KG1 (cell line): ENCODE measurements at regions not wholly inside any gene's neighbourhood (a gene's known extent, or its start where the extent isn't known, plus 50 kb on each side); places are given as distances from the start of the nearest gene placed in this dataset.

ENCODE experiments used
- DNase-seq: peaks from one replicate; lab custom pipeline; 2025; lab: John Stamatoyannopoulos, UW

DNA sequence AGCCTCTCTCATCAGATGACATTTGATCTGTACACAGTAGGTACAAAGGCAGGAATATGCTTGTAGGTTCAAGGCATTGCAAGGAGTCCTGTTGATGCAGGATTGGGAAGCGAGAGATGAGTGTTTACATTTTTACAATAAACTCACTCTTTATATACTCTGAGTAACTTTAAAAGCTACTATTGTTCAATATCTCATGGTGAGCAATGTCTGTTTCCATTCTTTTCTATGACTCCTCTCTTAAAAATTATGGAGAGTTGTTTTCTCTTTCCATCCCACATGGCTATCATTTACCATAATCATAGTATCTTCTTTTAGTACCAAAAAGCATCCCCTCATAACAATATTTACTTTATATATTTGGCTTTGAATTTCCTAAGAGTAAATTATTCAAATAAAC is 314.0 kb upstream of the CDIN1 start:
- DNase-seq, result no peak

DNA sequence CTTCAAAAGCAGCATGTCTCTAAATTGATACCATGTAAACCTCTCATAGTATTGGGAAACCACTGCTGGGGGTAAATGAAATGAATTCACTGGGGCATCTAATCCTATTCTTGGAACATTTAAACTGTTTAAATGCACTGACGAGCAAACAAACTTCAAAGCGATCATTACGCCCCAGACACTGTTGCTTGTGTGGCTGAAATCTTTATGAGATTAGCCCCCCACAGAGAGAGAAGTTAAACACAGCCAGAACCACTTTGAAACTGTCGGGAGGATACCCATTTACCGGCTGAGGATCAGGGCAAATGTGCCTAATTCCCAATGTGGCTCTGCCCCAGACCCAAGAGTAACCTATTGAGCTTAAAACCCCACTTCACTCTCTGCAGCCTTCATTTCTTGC is 308.4 kb upstream of the CDIN1 start:
- DNase-seq, result no peak

DNA sequence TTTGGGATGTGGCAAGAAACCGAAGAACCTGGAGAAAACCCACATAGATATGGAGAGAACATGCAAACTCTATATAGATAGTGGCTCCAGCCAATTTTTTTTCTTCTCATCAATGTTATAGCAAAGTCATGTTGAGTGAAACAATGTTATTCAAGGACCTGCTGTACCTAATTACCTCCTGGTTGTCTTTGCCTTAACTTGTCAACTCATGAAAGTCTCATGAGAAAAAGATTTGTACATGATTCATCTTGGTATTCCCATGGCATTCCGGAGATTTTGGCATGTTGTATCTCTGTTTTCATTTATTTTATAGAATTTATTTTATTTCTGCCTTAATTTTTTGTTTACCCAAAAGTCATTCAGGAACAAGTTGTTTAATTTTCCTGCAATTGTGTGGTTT is 303.8 kb upstream of the CDIN1 start:
- no peak for DNase-seq

DNA sequence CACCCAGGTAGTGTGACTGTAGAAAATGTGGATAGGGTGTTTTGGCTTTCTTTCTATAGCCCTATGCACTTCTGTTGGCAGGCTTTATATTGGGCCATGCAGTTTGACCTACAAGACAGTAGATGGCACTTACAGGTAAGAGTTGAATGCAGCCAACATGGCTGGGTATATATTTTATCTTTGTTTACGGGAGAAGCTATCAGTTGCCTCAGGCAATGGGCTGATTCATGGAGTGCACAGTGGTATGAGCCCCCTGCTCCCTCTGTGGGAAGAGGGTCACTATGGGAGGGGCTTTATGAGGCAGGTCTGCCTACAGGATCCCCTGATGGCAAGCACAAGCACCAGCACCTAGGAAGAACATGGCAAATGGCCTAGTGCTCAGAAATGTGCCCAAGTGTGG is 301.2 kb upstream of the CDIN1 start:
- no peak for DNase-seq

DNA sequence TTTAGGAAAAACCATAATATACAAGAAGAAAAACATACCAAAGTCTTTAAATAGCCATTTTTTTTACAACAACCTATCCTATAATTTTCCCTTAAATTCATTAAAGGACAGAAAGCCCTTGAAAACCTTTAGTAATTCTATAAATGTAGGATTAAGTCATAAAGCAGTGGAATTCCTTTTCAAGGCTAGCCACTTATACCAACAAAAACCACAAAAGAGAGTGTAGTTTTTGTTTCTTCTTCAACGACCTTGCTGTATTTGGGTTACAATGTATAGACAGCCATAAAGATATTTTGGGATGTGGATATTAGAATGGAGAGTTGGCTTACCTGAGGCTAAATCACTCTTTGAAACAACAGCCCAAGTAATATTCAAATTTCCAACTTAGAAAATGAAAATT is 296.6 kb upstream of the CDIN1 start:
- no peak for DNase-seq

DNA sequence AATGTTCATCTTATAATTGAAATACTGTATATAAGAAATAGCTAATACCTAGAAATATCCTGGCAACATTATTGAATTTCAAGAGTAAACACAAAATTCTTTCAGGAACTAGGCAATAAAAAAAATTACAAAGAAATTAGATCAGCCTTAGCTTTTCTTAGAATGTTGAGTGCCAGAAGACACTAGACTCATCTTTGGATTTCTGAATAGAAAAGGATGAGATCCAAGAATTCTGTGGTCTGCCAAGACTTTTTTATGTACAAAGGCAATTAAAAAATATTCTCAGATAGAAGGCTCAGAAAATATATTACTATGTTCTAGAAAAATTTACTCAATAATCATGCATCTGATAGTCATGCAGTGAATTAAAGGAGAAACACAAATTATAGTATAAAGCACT is 294.5 kb upstream of the CDIN1 start:
- DNase-seq, result no peak

DNA sequence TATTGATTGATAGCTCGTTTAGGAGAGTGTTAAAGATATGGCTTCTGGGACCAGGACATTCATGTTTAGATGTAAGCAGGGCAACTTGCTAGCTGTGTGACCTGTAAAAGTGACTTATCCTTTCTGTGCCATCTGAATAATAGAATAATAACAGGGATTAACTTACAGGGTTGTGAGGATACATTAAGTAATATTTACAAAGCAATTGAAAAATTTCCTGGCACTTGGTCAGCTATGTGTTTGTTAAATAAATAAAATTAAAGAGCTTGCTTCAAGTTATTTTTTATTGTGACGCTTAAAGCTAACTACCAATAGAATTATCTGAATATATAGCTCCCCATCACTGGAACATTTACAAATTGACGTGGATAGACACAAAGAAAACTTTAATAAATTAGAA is 287.9 kb upstream of the CDIN1 start:
- DNase-seq, result no peak

DNA sequence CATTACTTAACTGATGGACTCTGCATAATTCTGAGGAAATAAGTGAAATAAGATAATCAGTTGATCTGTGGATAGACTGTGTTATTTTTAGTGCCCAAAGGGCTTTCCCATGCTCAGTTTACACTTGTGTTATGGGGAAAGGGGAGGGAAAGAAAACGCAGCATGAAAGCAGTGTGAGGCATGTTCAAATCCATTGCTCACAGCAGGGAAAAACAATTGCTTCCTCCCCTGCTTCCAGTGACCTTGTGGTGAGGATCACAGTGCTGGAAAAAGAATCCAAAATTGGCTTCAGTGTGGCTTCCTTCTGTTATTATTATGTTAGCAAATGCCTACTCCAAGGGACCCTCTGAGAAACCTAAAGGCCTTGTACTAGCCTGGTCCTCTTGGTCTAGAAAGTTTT is 285.1 kb upstream of the CDIN1 start:
- no peak for DNase-seq

DNA sequence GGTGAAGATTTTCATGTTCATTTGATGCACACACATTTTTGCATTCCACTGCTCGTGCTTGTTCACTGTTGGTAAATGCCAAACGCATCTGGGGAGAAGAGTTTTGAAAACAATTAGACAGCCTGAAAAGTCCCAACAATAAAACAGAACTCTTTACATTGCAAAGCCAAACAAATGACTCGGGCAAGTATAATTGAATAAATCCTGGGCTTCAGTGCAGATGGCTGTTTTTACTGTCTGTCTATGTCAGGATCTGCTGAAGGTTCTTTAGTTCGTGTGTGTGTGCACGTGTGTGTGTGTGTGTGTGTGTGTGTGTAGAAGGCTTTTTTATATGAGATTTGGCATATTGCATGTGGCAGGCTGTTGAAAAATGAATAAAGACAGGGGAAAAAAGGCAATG is 277.5 kb upstream of the CDIN1 start:
- no peak for DNase-seq

DNA sequence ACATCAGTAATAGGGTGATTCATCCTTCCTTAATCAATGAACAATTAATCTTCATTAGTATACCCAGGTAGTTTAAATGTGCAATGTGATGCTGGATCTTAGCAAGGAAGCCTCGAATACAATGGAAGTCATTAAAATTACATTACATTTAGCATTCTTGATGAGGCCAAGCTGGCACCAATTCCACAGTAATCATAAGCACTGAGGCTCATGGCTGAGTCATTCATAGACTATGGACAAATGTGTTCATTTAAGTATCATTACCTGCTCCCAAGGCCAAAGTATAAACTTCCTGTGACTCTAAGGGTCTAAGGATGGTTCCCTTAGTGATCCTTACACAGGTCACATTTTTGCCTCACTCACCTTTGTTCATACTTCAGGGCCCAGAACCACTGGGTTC is 266.4 kb upstream of the CDIN1 start:
- no peak for DNase-seq

DNA sequence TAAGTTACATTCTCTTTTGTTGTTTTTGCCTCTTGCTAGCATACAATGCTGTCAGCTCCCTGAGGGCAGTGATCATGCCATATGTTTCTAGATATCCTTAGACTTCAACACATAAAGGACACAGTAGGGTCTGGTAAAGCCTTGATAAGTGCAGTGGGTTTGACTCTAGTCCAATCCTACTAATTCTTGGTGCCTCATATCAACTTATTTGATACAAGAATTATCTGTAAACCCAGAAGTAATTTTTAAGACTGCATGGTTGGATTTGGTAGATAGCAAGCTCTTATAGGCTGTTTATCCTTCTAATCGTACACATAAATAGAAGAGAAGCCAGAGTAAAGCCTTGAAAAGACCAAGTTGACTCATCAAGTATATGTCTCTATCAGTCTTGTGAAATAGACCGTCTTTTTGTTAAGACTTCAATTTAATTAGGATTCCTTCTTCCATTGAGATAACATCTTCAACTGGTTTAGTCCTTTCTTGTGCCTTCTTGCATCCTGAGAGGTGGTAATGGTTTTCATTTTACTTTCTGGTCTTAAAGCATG is 265.6 kb upstream of the CDIN1 start:
- DNase-seq, result no peak

DNA sequence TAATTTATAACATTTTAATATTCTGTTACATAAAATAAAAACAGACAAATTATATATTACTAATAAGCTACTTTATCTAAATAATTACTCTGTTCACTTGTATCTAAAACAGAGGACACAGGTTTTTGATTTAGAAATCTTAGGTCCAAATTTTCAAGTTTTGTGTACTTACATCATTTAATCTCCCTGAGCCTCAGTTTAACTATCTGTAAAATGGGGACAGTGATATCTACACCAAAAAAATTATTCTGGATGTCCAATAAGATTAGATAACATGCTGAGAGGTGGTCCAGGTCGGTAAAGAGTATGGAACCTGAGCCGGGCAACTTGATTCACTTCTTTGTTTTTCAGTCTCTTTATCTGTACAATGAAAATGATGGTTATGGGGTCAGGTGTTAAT is 263.8 kb upstream of the CDIN1 start:
- no peak for DNase-seq

DNA sequence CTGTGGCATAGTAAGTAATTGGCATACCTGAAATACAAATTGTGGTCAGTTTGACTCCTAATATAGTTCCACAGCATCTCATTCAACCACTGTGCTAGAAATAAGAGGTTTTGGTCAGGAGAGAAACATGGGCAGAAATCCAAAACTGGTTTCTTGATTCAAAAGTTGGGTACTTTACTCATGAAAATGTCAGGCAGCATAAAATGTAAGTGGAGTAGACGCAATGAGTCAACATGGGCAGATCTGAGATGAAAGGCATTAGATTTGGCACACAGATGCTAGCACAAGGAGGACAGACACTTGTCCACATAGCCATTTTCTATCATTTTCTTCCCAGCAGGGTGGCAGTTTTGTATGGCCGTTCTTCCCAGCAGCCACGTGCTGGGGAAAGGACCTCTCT is 255.8 kb upstream of the CDIN1 start:
- DNase-seq, result no peak

DNA sequence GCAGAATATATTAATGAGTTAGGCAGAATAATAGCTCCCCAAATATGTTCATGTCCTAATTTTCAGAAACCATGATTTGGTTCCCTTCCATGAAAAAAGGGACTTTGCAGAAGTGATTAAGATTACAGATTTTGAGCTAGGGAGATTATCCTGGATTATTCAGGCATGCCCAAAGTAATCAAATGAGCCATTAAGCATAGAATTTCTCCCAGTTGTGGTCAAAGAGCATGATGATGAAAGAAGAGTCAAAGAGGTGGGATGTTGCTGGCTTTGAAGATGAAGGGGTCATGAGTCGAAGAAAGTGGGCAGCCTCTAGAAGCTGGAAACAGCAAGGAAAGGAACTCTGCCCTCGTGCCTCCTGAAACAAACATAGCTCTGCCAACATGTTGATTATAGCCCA is 254.2 kb upstream of the CDIN1 start:
- DNase-seq, result no peak

DNA sequence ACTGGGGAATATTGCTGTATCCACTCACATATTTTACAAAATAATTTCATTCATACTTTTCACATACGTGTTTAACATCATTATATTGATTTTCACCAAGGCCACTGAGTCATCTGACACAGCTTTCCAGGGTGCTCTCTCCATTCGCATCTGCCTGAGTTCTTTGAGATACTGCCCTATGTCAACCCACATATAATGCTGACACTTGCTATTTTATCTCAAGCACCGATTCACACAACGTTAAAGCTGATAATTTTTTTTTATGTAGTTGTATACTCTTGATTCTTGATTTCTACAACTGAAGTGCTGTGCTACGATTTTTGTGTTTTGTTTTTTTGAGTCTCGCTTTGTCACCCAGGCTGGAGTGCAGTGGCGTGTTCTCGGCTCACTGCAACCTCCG is 249.8 kb upstream of the CDIN1 start:
- no peak for DNase-seq

DNA sequence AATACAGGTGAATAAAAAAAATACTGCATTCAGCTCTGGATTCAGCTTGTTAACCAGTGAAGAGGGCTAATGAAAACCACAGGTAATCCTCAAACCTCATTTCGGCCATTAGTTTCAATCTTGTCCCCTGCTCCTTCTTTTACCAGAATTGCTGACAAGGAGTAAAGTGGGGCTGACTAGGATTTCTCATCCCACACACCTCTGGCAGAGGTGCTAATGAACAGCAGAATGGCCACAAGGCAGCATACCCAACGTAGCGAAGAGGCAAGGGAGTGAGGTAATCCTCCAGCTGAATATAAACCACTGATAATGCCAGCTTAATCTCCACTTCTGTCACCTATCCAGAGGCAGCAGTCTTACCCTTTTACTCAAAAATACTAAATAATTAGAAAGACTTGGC is 248.8 kb upstream of the CDIN1 start:
- no peak for DNase-seq

DNA sequence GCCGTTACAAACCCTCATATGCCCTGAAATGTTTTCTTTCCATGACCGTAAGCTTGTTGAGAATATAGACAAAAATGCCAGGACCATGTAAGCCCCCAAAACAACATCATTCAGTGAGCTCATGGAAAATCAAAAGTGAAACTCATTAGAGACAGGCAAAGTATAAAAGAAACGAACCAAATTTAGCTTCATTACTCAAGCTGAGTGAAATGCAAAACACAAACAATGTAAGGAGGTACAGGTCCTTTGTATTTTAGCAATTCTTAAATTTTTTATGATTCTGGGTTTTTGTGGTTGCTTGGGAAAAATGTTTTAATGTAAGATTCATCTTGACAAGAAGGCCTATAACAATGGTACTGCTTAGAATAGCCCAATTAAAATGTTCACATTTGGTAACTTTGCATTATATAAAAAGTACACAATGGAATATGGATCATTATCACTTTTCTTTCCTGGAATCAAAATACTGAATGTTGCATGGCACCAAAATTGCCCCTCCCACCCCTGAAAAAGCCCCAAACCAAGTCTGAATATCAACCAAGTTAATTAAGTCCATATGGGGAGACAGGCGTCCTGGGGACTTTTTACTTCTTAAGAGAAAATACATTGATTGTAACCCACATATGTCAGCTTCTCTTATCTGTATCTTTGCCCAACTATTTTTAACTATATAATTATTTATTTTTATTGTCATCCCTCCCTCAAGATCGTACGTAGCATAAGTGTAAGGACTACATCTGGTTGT is 247.7 kb upstream of the CDIN1 start:
- no peak for DNase-seq

DNA sequence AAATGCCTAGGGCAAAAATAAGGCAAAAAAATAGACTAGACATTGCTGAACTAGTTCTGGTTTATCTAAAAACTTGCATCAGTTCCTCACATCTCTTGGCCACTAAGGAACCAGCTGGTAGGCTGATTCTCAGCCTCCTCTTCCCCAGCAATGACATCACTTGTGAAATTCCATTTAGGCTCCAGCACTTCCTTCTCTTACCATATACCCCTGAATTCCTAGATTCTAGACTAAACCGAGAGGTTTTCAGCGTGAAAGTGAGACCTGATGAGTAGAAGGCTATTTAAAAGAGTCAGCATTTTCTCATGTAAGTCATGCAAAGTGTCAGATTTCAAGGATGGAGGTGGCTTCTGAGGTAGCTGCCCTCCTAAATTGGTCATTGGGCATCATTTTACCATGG is 247.1 kb upstream of the CDIN1 start:
- no peak for DNase-seq

DNA sequence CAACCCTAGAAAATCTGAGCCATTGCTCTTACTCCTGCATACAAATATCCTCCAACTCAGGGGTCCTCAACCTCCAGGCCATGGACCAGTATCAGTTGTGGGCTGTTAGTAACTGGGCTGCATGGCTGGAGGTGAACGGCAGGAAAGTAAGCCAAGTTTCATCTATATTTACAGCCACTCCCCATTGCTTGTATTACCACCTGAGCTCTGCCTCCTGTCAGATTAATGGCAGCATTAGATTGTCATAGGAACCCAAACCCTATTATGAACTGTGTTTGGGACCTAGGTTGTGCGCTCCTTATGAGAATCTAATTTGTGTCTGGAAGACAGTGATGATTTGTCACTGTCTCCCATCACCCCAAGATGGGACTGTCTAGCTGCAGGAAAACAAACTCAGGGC is 246.5 kb upstream of the CDIN1 start:
- no peak for DNase-seq

DNA sequence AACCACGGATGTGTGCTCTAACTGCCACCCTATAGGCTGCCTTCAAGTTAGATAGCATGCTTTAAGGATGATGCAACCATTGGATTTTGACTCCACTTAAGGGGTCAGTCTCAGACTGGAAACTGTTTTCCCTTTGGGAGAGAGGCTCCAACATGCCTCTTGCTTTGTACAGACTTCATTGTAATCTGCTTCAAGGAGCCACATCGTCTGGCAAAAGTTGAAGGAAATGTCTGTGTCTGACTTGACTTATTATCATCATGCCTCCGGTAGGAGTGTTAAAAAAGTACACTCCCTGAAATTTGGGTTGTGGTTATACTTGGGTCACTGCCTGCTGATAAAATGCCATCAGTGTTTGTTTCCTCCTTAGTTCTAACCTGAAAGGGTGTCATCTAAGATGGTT is 245.4 kb upstream of the CDIN1 start:
- no peak for DNase-seq

DNA sequence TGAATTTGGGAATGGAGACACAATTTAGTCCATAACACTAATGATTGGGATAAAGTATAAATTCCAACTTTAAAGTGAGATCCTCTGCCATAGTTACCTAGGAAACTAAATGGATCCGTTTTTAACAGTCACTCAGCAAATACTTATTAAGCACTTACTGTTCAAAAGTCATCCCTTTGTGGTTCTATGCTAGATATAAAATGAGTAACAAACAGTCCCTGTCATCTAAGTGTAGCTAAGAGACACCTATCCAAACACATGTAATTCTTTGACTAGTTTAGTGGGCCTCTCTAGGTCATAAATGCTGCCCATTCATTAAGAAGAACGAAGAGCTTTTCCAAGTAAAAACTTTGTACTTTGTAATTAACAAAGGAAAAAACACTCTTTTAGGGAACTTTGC is 244.2 kb upstream of the CDIN1 start:
- no peak for DNase-seq

DNA sequence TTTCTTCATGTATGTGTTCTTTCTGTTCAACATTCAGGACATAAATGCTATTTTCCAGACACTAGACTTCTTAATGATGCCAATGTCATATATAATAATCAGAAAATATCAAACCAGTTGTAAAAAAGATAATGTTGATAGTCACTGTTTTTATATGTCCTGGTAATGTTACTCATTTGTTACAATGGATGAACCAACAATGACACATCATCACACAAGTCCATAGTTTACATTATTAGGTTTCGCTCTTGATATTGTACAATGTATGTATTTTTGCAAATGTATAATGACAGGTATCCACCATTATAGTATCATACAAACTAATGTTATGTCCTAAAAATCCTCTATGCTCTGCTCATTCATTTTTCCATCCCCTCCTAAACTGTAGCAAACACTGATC is 243.8 kb upstream of the CDIN1 start:
- no peak for DNase-seq

DNA sequence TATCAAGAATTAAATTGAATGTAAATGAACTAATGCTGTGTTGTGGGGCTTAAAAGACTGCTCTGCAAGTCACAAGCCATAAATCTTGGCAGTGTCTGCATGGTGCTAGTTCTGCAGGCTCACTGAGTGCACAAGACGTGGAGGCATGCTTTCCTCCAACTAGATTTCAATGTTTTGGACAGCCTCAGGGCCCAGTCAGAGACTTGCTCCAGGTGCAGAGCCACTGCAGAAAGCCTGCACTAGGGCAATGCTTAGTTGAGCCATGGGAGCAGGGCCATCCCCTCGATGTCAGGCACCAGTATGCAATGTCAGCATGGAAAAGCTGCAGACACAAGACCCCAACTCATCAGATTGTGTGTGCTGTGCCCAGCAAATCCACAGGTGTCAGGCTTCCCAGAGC is 234.5 kb upstream of the CDIN1 start:
- no peak for DNase-seq

DNA sequence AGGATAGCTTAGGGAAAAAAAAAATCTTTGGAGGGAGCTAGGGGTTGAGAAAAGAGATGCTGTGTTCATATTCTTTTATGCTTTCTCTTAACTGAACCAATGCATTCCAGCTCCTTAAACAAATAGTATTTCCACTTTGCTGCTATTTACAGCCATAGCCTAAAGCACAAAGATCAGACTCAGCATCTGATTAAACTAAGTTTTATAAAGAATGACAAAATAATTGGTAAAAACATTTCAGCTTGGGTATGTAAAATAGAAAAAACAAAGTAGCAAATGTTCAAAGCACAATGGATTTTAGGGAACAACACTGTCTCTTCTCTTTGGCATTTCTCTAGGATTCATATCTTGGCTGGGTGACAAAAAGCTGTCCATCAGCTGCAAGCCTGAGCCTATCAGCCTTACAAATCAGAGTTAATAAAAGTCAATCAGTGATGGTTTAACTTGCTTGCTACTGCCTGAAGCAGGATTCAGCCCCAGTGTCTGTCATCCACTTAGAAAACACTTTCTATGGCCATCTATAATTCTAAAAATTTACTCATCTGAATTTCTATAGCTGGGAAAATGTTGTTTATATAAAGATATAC is 232.1 kb upstream of the CDIN1 start:
- no peak for DNase-seq
